ENCODE measurements at regions not wholly inside any gene's neighbourhood (a gene's known extent, or its start where the extent isn't known, plus 50 kb on each side); places are given as distances from the start of the nearest gene placed in this dataset.

DNA sequence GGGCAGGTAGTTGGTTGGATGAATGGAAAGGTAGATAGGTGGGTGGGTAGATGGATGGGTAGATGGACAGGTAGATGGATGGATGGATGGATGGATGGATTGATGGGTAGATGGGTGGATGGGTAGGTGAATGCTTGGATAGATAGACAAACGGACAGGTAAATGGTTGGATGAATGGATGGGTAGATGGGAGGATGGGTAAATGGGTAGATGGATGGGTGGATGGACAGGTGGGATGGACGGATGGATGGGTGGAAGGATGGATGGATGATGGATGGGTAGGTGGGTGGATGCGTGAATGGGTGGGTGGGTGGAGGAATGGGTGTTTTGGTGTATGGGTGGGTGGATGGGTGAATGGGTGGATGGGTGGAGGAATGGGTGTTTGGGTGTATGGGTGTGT lies 50.1 kb upstream of the ASAP2 start:
- no peak for DNase-seq

DNA sequence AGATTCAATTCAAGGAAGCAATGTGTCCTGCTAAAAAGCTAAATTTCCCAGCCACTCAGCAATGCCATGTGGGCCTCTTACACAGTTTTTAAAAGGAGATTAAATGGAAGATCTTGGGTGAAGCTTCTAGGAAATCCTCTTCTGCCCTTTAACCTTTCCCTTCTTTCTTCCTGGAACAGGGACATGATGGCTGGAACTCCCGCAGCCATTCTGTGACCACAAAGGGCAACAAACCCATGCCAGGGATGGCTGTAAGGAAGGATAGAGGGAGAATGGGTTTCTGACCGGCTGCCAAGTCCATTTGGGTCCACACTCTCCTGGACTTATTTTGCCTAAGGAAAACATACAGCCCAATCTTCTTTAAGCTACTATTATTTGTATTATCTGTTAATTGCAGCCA lies 52.6 kb upstream of the ASAP2 start:
- no peak for DNase-seq

- no peak for DNase-seq
Observed at GRCh38 chr2:9153643-9153980, 53.0 kb upstream of the ASAP2 start.

DNA sequence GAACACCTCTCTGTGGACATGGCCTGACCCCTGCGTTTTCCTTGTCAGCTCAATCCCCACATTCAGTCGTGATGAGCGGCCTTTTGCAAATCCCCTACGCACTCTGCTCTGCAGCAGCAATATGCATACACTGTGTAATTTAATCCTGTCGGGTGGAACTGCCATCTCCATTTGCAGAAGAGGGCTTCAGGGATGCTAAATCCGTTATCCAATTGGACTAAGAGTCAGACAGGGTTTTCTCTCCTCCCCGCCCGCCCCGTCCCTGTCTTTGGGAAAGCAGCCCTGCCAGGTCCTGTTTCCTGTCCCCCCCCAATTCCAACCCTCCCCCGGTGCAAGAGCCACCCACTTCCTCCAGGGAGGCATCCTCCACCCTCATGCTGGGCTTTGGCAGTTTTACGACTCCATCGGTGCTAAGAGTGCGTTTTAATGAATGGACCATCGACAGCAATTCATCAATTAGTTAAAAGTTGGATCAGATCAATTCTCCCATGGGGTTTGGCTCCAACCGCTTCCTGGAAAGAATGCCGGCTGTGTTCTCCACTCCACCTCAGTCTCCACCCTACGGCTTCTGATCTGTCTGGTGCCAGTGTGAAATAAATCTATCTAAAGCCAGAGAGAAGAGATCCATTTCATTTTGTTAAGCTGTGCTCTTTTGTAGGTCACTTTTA lies 53.5 kb upstream of the ASAP2 start:
- no peak for DNase-seq

- no peak for DNase-seq
Observed at GRCh38 chr2:9150906-9151305, 55.7 kb upstream of the ASAP2 start.

DNA sequence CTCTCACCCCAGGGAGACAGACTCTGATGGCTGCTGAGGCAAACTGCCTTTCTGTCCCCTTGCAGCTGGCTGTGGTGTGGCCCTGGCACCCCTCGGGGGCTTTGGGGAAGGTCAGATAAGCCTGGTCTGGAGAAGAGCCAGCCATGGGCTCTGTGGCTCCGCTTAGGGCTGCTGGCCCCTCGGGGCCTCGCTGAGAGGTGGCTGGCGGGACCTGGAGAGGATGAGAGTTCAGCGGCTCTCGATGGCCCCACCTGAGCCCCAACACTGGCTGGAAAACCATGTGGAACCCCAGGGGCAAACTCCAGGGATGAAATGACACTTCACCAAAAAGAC lies 56.1 kb upstream of the ASAP2 start:
- DNase-seq: no peak

DNA sequence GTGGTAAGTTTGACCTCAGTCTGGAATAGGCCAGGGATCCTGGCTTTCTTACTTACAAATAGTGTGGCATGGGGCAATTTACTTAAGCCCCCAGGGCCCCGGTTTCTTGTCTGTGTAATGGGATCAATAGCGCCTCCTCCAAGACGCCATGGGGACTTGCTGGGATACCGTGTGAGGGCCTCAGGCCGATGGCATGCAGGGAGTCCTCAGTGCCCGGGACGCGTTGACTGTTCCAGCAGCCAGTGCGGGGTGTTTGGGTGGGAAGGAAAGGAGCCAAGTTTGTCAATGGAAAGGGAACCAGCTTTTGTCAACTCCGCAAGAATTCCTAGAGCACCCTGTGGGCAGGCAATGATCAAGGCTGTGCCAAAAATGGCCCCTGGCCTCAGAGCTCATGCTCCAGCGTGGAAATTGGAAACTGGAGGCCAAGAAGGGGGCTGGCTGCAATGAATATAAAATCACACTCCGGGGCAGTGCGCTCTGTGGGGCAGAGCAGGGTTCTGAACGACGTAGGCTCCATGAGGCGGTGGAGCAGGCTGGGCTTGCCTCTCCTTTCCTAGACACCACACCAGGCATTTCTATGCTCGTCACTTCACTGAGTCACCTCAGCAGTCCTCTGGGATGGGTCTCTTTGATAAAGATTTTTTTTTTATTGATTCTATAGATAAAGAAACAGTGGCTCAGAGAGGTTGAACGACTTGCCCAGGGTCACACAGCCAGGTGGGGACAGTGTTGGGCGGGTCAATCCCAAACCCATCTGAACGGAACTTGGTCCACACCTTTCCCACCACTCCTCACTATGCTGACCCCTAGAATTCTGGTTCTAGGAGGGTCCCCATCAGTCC lies 56.7 kb upstream of the ASAP2 start:
- no peak for DNase-seq

DNA sequence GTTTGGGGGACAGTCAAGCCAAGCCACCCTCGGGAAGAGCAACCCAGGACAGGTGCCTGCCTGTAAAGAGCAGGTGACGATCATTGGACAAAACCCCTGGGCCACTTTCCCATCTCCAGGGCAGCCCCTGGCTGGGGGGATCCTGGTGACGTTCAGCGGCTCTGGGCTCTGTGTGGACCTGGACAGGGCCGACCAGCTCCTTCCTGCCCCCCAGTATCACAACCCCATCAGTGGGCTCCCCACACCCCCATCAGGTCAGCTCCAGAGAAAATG lies 57.3 kb upstream of the ASAP2 start:
- DNase-seq: no peak

DNA sequence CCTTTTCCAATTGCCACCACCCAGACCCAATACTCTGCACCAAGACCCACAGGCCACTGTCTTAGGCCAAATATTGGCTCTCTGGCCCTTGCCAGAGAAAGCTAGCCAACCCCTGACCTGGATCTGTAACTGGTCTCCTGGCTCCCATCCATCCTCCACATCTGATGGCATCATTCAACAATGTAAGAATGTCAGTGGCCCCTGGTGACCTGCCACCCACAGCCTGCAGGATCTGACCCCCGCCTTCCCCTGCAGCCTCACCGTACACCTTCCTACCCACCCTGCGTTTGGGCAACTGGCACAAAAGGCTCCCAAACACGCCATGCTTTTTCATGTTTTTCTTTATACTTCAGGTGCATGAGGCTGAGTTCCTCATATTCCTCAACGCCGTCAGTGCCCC lies 60.0 kb upstream of the ASAP2 start:
- DNase-seq: no peak

DNA sequence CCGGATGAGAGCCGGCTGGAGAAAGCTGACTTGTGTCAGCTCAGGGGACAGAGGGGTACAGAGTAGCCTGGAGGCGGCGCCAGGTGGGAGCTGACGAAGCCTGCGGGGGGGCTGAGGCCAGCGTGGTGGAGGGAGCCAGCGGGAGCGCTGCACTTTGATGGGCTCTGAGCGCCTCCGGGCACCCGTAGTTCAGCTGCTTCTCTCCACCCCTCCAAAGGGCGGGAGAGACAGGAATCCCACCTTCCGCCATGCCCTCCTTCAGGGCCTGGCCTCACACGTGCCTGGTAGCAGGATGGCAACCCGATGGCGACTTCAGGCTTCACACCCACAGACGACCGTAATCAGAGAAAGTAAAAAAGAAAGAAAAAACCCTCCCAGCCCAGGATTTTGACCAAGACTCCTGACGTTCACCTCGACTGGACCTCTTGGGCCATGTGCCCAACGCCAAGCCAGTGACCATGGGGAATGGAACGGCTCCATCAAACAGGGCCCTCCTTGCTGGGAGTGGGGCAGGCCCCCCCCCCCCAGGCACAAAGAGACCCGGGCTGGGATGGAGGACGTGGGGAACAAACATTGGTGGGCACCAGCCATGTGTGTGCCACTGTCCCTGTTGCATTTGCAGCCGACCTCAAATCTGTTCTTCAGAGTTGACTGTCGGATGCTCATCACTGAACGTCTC lies 60.7 kb upstream of the ASAP2 start:
- DNase-seq: no peak

DNA sequence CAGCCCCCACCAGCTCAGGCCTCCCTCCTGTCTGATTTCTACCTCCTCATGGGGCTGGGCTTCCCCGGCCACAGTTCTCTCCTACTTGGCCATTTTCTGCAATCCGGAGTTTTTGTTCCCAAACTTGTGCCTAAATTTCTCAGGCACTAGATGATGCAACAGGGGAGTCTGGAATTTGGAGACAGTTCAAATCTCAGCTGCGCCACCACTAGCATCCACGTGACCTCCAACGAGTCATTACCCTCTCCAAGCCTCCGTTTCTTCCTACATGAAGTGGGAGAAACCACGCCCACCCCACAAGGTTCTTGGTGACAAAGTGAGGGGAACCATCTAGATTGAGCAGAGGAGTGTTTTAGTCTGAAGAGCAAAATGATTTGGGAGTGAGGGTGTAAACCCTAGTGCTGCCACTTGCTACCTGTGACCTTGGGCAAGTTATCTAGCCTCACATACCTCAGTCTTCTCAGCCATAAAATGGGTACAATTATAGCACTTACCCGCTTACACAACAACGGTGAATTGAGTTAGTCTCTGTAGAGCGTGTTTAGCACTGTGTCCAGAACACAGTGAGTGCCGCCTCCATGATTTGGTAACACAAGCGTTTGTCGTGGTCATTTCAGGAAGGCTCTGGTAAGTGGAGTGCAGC lies 61.4 kb upstream of the ASAP2 start:
- DNase-seq: no peak

DNA sequence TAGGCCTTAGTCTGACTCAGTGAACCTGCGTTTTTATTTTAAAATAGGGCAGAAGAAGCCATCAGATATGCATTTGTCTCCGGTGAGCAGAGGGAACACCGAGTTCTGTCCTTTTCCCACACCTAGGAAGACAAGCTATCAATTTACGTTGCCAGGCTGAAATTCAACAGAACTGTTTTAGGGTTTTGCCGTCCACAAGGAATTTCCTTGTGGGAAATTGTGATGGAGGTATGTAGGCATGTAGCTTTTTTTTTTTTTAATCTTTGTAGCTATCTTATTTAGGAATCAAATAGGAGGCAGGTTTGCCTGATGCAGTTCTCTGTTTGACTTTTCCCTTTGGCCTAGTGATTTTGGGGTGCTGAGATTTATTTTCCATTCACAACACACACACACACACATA lies 62.0 kb upstream of the ASAP2 start:
- no peak for DNase-seq

DNA sequence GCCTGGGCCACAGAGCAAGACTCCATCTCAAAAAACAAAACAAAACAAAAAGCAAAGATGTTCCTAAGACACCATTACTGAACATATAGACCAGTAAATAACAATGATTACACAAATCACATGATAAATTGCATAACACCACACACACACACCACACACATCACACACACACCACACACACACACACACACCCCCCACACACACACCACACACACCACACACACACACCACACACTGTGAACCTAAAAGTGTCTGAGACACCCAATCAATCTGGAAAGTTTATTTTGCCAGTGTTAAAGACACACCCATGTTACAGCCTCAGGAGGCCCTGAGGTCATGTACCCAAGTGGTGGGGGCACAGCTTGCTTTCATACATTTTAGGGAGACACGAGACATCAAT lies 62.6 kb upstream of the ASAP2 start:
- DNase-seq: no peak

DNA sequence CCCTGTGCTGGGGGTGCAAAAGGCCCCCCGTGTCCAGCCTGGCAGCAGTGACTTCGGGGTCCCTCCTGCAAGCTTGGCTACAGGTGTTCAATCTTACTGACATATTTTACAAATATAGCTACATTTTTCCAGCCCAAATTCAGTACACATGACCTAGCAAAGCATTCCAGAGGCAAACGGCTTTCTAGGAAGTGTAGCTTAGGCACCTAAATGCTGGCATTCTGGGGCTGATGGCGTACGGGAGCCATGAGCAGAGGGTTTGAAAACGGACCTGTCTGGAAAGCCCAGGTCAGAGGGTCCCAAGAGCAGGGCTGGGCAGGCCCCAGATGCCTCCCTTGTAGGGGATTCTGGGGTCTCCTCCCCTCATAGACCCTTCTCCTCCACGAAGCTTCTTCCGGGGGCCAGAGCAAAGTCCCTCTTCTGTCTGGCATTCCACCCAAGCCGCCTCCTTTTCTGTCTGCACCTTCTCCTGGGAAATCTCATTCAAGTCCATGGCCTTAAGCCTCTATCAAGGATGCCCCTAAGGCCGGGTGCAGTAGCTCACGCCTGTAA lies 63.3 kb upstream of the ASAP2 start:
- DNase-seq: no peak

DNA sequence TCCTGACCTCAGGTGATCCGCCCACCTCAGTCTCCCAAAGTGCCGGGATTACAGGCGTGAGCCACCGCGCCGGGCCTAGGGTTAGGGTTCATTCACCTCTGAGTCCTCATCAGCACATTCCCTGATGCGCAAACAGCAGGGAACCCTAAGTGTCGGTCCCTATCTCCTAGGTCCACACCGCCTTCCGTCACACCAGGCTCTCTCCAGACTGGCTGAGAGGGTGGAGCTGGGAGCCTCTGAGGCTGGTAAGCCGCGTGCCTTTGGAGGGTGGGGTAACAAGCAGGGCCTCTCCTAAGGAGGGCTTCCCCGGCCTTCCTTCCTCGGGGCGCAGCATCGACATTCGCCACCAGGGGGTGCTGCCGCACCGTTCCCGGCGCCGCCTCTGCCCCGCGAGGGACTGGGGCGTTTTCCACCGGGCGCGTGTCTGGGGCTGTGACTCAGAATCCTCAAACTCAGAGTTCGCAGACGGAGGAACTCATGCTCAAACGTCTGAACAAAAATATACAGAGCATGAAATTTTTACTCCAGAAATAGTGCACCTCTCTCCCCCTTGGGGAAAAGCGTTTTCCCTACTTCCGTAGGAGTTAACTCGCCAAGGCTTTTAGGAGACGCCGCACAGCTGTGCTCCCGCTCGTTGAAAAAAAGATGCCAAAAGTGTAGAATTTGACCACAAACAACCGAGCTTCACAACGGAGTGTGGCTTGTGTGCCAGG lies 63.9 kb upstream of the ASAP2 start:
- peak; percentile 93 for DNase-seq

DNA sequence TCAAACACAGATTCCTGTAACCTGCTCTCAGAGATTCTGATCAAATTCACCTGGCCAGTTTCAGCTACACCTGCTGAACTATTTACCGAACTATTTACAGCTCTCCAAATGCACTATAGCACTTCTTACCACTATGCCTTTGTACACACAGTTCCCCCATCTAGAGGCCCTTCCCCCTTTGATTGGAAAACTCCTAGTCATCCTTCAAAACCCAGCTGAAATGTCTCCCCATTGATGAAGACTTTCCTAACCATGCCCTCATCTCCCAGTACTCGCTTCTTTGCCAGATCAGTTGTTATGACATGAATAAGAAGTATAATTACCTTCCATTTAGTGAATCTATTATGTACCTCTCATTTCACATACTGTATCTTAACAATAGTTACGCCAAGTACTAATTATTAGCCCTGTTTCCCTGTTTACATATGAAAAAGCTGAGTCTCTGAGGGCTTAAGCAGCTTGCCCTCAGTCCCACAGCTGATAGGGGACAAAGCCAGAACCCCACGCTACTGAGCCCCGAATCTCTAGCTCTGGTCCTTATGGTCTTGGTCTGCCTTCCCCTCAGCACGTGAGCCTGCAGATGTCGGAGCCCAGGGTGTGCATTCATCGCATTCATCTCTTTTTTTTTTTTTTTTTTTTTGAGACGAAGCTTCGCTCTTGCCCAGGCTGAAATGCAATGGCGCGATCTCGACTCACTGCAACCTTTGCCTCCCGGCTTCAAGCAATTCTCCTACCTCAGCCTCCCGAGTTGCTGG lies 64.7 kb upstream of the ASAP2 start:
- DNase-seq: no peak

DNA sequence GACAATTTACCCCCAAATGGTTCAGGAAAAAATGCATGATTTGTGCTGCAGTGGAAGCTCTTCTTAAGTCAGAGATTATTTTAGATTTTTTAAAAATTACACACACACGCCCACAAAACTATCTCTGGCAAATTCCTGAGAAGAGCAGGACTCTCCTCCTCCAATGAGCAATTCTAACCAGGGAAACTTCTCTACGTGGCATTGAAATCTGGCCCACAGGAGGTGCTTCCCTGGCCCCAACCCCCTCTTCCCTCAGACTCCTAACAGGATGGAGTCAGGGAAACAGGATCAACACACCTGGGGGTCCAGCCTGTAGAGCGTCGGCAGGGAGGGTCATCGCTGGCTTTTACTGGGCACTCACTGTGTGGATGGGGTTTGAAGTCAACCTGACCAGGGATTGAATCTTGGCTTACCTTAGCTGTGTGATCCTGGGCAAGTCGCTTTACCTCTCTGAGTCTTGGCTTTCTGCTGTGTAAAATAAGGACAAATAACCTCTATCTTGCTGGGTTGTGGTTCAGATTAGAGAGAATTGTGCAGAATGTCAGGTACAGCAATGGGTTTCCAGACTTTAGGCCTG lies 65.4 kb upstream of the ASAP2 start:
- no peak for DNase-seq

GRCh38 chr2:9140645-9141044 lies 66.0 kb upstream of the ASAP2 start:
- DNase-seq: peak; percentile 70

GRCh38 chr2:9139491-9140443 lies 66.8 kb upstream of the ASAP2 start:
- peak; percentile 88 for DNase-seq

GRCh38 chr2:9137379-9138150 lies 69.0 kb upstream of the ASAP2 start:
- DNase-seq: no peak

Measured in retina (tissue), 1 donor.